ENCODE measurements at regions not wholly inside any gene's neighbourhood (a gene's known extent, or its start where the extent isn't known, plus 50 kb on each side); places are given as distances from the start of the nearest gene placed in this dataset.

GRCh38 chr2:12061286-12062052 lies 315.0 kb downstream of the LPIN1 start:
- 27 to 47% methylated on average over 3 of the region's 3 CpGs for WGBS, 2 donors
- Histone ChIP-seq H3K36me3 (ENCODE audit: low read depth, missing control alignments) (no peaks in the 10 kb centered on the region), H3K4me1 (peaks cover 22% of the 10 kb centered on the region), H3K9me3 (no peaks in the 10 kb centered on the region), H3K4me3 (no peak overlapping the region), H3K27me3 (no peaks in the 10 kb centered on the region), H3K27ac (peak overlapping the region; percentile 53 to 67)
- DNase-seq, result no peak
- no peak for TF ChIP-seq POLR2A (IDR thresholded peaks at IDR 0.05)
- no peak for TF ChIP-seq CTCF (IDR thresholded peaks at IDR 0.05)
- intact Hi-C loops (cut with DNase I; ENCODE audit: low total_unique reads), result no loop called here

GRCh38 chr2:12062053-12062395 lies 315.6 kb downstream of the LPIN1 start:
- Histone ChIP-seq H3K27me3 (no peaks in the 10 kb centered on the region), H3K9me3 (no peaks in the 10 kb centered on the region), H3K4me1 (peaks cover 22% of the 10 kb centered on the region), H3K27ac (peak overlapping the region; percentile 53 to 67), H3K4me3 (no peak overlapping the region), H3K36me3 (ENCODE audit: low read depth, missing control alignments) (no peaks in the 10 kb centered on the region)
- DNase-seq, result no peak
- WGBS, 2 donors, result 65 to 66% methylated on average over 2 of the region's 2 CpGs
- TF ChIP-seq POLR2A (IDR thresholded peaks at IDR 0.05) (no peak), CTCF (IDR thresholded peaks at IDR 0.05) (no peak)
- intact Hi-C loops (cut with DNase I; ENCODE audit: low total_unique reads), result no loop called here

GRCh38 chr2:12063210-12063609 lies 316.8 kb downstream of the LPIN1 start:
- intact Hi-C loops (cut with DNase I; ENCODE audit: low total_unique reads), result no loop called here
- H3K27ac ChIP-seq, result peak overlapping the region in 1 of 2 donors; percentile 53
- DNase-seq, result no peak
- 84 to 90% methylated on average over 5 of the region's 5 CpGs for WGBS, 2 donors
- H3K36me3 ChIP-seq (ENCODE audit: low read depth, missing control alignments), result no peaks in the 10 kb centered on the region
- TF ChIP-seq CTCF (IDR thresholded peaks at IDR 0.05), result no peak
- no peak overlapping the region for H3K4me3 ChIP-seq
- H3K9me3 ChIP-seq, result no peaks in the 10 kb centered on the region
- peaks cover 22% of the 10 kb centered on the region for H3K4me1 ChIP-seq
- no peaks in the 10 kb centered on the region for H3K27me3 ChIP-seq

GRCh38 chr2:12064153-12064552 lies 317.7 kb downstream of the LPIN1 start:
- Histone ChIP-seq H3K4me3 (no peak overlapping the region), H3K4me1 (peaks cover 22% of the 10 kb centered on the region), H3K36me3 (ENCODE audit: low read depth, missing control alignments) (no peaks in the 10 kb centered on the region), H3K27ac (no peak overlapping the region), H3K27me3 (no peaks in the 10 kb centered on the region), H3K9me3 (no peaks in the 10 kb centered on the region)
- DNase-seq, result no peak
- TF ChIP-seq CTCF (IDR thresholded peaks at IDR 0.05) (no peak), POLR2A (IDR thresholded peaks at IDR 0.05) (no peak)
- intact Hi-C loops (cut with DNase I; ENCODE audit: low total_unique reads), result no loop called here
- WGBS, 2 donors, result 77 to 88% methylated on average over 5 of the region's 5 CpGs

GRCh38 chr2:12066116-12066515 lies 319.7 kb downstream of the LPIN1 start:
- Histone ChIP-seq H3K4me3 (no peak overlapping the region), H3K4me1 (peaks cover 14% of the 10 kb centered on the region), H3K27me3 (no peaks in the 10 kb centered on the region), H3K27ac (no peak overlapping the region), H3K9me3 (no peaks in the 10 kb centered on the region), H3K36me3 (ENCODE audit: low read depth, missing control alignments) (no peaks in the 10 kb centered on the region)
- no peak for DNase-seq
- intact Hi-C loops (cut with DNase I; ENCODE audit: low total_unique reads), result no loop called here
- TF ChIP-seq CTCF (IDR thresholded peaks at IDR 0.05) (no peak), POLR2A (IDR thresholded peaks at IDR 0.05) (no peak)
- 88 to 96% methylated on average over 1 of the region's 1 CpG for WGBS, 2 donors
